Uterus (tissue), 2 donors: ENCODE measurements at regions not wholly inside any gene's neighbourhood (a gene's known extent, or its start where the extent isn't known, plus 50 kb on each side); places are given as distances from the start of the nearest gene placed in this dataset.

ENCODE experiments used
- POLR2A ChIP-seq, 2 donors: fragments of 450-650 bp; IDR thresholded peaks; one replicate each; pipeline ENCODE4 v1.6.1; 2016; ENCODE audit warnings: antibody characterized with exemption in 2 of 2, mild to moderate bottlenecking in 1 of 2, moderate library complexity in 1 of 2
- TF ChIP-seq, protein P1 (sequence below), 4 experiments: fragments of 200-600 bp in 2 of 4; fragments of 450-650 bp in 2 of 4; sonication (generic) in 2 of 4; IDR thresholded peaks; one replicate each; pipeline ENCODE4 v1.5.1; 2016 to 2019; ENCODE audit warnings: antibody characterized with exemption in 4 of 4, mild to moderate bottlenecking in 2 of 4, moderate library complexity in 1 of 4

DNA sequence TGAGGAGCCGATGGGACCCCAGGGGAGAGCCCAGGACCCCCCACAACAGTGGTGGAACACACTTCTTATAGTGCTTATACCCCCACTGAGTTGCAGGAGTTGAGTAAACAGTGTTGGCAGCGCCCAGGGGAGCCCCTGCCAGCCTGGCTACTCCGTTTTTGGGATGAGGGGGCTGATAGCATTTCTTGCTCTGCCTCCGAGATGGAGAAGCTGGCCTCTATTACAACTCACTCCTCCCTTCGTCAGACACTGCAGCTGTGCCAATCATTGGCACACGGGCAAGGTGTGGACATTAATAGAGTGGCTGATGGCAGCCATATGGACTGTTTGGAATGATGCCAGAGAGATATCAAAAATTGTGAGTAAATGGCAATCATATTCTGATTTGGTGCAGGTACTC lies 94.9 kb upstream of the TMPO start:
- TF ChIP-seq, protein P1, sequence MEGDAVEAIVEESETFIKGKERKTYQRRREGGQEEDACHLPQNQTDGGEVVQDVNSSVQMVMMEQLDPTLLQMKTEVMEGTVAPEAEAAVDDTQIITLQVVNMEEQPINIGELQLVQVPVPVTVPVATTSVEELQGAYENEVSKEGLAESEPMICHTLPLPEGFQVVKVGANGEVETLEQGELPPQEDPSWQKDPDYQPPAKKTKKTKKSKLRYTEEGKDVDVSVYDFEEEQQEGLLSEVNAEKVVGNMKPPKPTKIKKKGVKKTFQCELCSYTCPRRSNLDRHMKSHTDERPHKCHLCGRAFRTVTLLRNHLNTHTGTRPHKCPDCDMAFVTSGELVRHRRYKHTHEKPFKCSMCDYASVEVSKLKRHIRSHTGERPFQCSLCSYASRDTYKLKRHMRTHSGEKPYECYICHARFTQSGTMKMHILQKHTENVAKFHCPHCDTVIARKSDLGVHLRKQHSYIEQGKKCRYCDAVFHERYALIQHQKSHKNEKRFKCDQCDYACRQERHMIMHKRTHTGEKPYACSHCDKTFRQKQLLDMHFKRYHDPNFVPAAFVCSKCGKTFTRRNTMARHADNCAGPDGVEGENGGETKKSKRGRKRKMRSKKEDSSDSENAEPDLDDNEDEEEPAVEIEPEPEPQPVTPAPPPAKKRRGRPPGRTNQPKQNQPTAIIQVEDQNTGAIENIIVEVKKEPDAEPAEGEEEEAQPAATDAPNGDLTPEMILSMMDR (IDR thresholded peaks at IDR 0.05), result no peak
- TF ChIP-seq POLR2A (IDR thresholded peaks at IDR 0.05), result no peak
